H1 (cell line): ENCODE measurements at regions not wholly inside any gene's neighbourhood (a gene's known extent, or its start where the extent isn't known, plus 50 kb on each side); places are given as distances from the start of the nearest gene placed in this dataset.

Experiments
- CTCF ChIA-PET: fragments of 300-600 bp; sonication (Branson Sonifier 250); formaldehyde crosslinking; loops from one replicate; lab custom pipeline; 2021; ENCODE audit not compliant: partially characterized antibody; lab: Charles Lee
- POLR2A ChIA-PET: fragments of 300-600 bp; sonication (Branson Sonifier 250); formaldehyde crosslinking; loops from one replicate; lab custom pipeline; 2021; ENCODE audit warnings: inconsistent platforms; ENCODE audit not compliant: partially characterized antibody; lab: Charles Lee
- DNase-seq, 2 experiments: peaks; one replicate each; pipeline versions ENCODE4 v3.0.0 to v3.0.0-alpha.2; 2010 to 2022; ENCODE audit warnings: low spot score in 2 of 2, low read depth in 1 of 2, mixed read lengths in 1 of 2
- FAIRE-seq: peaks from 2 replicates; lab custom pipeline; 2011; peaks lifted over from hg19 to GRCh38; lab: Jason Lieb, UNC
- H2AFZ ChIP-seq: 2 replicates; pipeline ENCODE4 v1.8.1; 2012; ENCODE audit warnings: low read length, inconsistent platforms
- H2AK5ac ChIP-seq: 2 replicates; pipeline ENCODE4 v1.6.1; 2013; ENCODE audit warnings: low read depth, low read length
- H2BK120ac ChIP-seq: replicated peaks from 2 replicates; pipeline ENCODE3; 2013; ENCODE audit warnings: low read depth, low read length, inconsistent platforms
- H2BK12ac ChIP-seq: 2 replicates; pipeline ENCODE4 v1.6.1; 2013; ENCODE audit warnings: low read depth, low read length
- H2BK15ac ChIP-seq: 2 replicates; pipeline ENCODE4 v1.6.1; 2013; ENCODE audit warnings: low read length
- H2BK20ac ChIP-seq: 2 replicates; pipeline ENCODE4 v1.6.1; 2013; ENCODE audit warnings: low read length
- H2BK5ac ChIP-seq: 2 replicates; pipeline ENCODE4 v1.6.1; 2013; ENCODE audit warnings: low read depth, low read length
- H3K14ac ChIP-seq: 2 replicates; pipeline ENCODE4 v1.6.1; 2013; ENCODE audit warnings: inconsistent platforms; ENCODE audit not compliant: insufficient read length
- H3K18ac ChIP-seq: 2 replicates; pipeline ENCODE4 v1.6.1; 2013; ENCODE audit warnings: low read length; ENCODE audit errors: extremely low read depth
- H3K23ac ChIP-seq: 2 replicates; pipeline ENCODE4 v1.6.1; 2013; ENCODE audit warnings: inconsistent platforms; ENCODE audit not compliant: insufficient read length
- H3K23me2 ChIP-seq: 2 replicates; pipeline ENCODE4 v1.6.1; 2013; ENCODE audit warnings: low read depth, low read length
- H3K27ac ChIP-seq: 2 replicates; pipeline ENCODE4 v1.6.1; 2011; ENCODE audit warnings: low read depth, low read length, inconsistent platforms
- H3K27me3 ChIP-seq, 4 experiments: replicated peaks in 1 of 4; 1 replicate in 1 of 4; 2 replicates in 3 of 4; pipeline versions ENCODE4 v1.6.1 to v1.8.1; 2011 to 2013; ENCODE audit warnings: low read length in 3 of 4, mild to moderate bottlenecking in 3 of 4, inconsistent platforms in 2 of 4, mixed read lengths in 2 of 4, moderate library complexity in 1 of 4; ENCODE audit not compliant: control insufficient read depth in 3 of 4, insufficient read depth in 3 of 4; ENCODE audit errors: extremely low read depth in 1 of 4
- H3K36me3 ChIP-seq, 4 experiments: 2 replicates each; pipeline versions ENCODE4 v1.6.1 to v1.8.1; 2011 to 2013; ENCODE audit warnings: mild to moderate bottlenecking in 4 of 4, low read length in 3 of 4, moderate library complexity in 2 of 4, control low read depth in 1 of 4, inconsistent platforms in 1 of 4; ENCODE audit not compliant: insufficient read depth in 4 of 4, control insufficient read depth in 2 of 4
- H3K4ac ChIP-seq: replicated peaks from 2 replicates; pipeline ENCODE3; 2013; ENCODE audit warnings: low read length, low read depth, mixed read lengths, inconsistent platforms; ENCODE audit not compliant: insufficient read length
- H3K4me1 ChIP-seq, 4 experiments: replicated peaks in 1 of 4; 1 replicate in 1 of 4; 2 replicates in 3 of 4; pipeline versions ENCODE4 v1.6.1 to v1.8.1; 2011 to 2013; ENCODE audit warnings: low read length in 3 of 4, inconsistent platforms in 2 of 4, mixed read lengths in 1 of 4; ENCODE audit not compliant: insufficient read depth in 4 of 4, control insufficient read depth in 3 of 4
- H3K4me2 ChIP-seq, 2 experiments: 2 replicates each; pipeline versions ENCODE4 v1.6.1 to v1.8.1; 2011 to 2013; ENCODE audit warnings: low read depth in 2 of 2, low read length in 2 of 2, control low read depth in 1 of 2, inconsistent platforms in 1 of 2, mild to moderate bottlenecking in 1 of 2; ENCODE audit not compliant: insufficient read depth in 1 of 2
- H3K4me3 ChIP-seq, 4 experiments: fragments of 200-600, 300-600 bp in 1 of 4; sonication (generic), shearing (Covaris generic), sonication (Bioruptor Twin) in 1 of 4; 2 replicates each; pipeline versions ENCODE4 v1.5.1 to v1.8.1; 2011 to 2016; ENCODE audit warnings: low read length in 4 of 4, low read depth in 3 of 4, control low read depth in 2 of 4, inconsistent platforms in 2 of 4, mild to moderate bottlenecking in 2 of 4, mixed read lengths in 1 of 4, moderate library complexity in 1 of 4; ENCODE audit not compliant: insufficient read depth in 2 of 4; ENCODE audit errors: extremely low read depth in 1 of 4
- H3K56ac ChIP-seq: replicated peaks from 2 replicates; pipeline ENCODE3; 2013; ENCODE audit warnings: low read depth, mild to moderate bottlenecking, mixed read lengths, low read length, inconsistent platforms; ENCODE audit not compliant: insufficient read length
- H3K79me1 ChIP-seq: 2 replicates; pipeline ENCODE4 v1.6.1; 2013; ENCODE audit warnings: low read depth, low read length, control low read depth
- H3K79me2 ChIP-seq, 2 experiments: 2 replicates each; pipeline versions ENCODE4 v1.6.1 to v1.8.1; 2012 to 2013; ENCODE audit warnings: low read length in 2 of 2, mild to moderate bottlenecking in 2 of 2, inconsistent platforms in 1 of 2; ENCODE audit not compliant: insufficient read depth in 2 of 2, control insufficient read depth in 1 of 2
- H3K9ac ChIP-seq, 4 experiments: replicated peaks in 1 of 4; 1 replicate in 1 of 4; 2 replicates in 3 of 4; pipeline versions ENCODE4 v1.6.1 to v1.8.1; 2011 to 2013; ENCODE audit warnings: low read depth in 3 of 4, low read length in 3 of 4, control low read depth in 2 of 4, mild to moderate bottlenecking in 2 of 4, moderate library complexity in 2 of 4, inconsistent platforms in 1 of 4; ENCODE audit errors: extremely low read depth in 1 of 4
- H3K9me3 ChIP-seq, 2 experiments: 2 replicates each; pipeline versions ENCODE4 v1.6.1 to v1.8.1; 2012 to 2013; ENCODE audit warnings: mild to moderate bottlenecking in 2 of 2, moderate library complexity in 2 of 2, control low read depth in 1 of 2, inconsistent platforms in 1 of 2, low read depth in 1 of 2, low read length in 1 of 2, mixed read lengths in 1 of 2; ENCODE audit not compliant: insufficient read depth in 2 of 2
- H4K20me1 ChIP-seq, 2 experiments: replicated peaks in 1 of 2; 2 replicates each; pipeline versions ENCODE3 to v1.8.1; 2011 to 2013; ENCODE audit warnings: inconsistent platforms in 2 of 2, low read length in 2 of 2, mild to moderate bottlenecking in 1 of 2; ENCODE audit not compliant: insufficient read depth in 2 of 2, control insufficient read depth in 1 of 2
- H4K5ac ChIP-seq: 2 replicates; pipeline ENCODE4 v1.6.1; 2013; ENCODE audit warnings: low read length, low read depth, mixed read lengths, inconsistent platforms; ENCODE audit not compliant: insufficient read length
- H4K8ac ChIP-seq: 2 replicates; pipeline ENCODE4 v1.8.0; 2013; ENCODE audit warnings: mild to moderate bottlenecking, moderate library complexity, low read length, inconsistent platforms; ENCODE audit not compliant: insufficient read depth; ENCODE audit errors: extremely low read depth
- H4K91ac ChIP-seq: replicated peaks from 2 replicates; pipeline ENCODE3; 2013; ENCODE audit warnings: low read length, mixed read lengths, inconsistent platforms; ENCODE audit not compliant: insufficient read length
- ASH2L ChIP-seq: fragments of 200-600, 300-600 bp; sonication (generic); IDR thresholded peaks from one replicate; pipeline ENCODE4 v1.7.1; 2017; ENCODE audit warnings: low read length
- ATF2 ChIP-seq: IDR thresholded peaks from 2 replicates; pipeline ENCODE4 v1.6.1; 2012; ENCODE audit warnings: low read length, inconsistent platforms
- BRCA1 ChIP-seq: IDR thresholded peaks from 2 replicates; pipeline ENCODE4 v1.6.1; 2012; ENCODE audit warnings: low read depth, low read length, improper control_type of control experiment
- CTBP2 ChIP-seq: IDR thresholded peaks from 2 replicates; pipeline ENCODE4 v1.7.0; 2011; ENCODE audit warnings: borderline replicate concordance, mild to moderate bottlenecking, moderate library complexity, mixed read lengths, low read length; ENCODE audit not compliant: insufficient read depth, insufficient read length
- GABPA ChIP-seq: IDR thresholded peaks from 2 replicates; pipeline ENCODE4 v1.6.1; 2011; ENCODE audit warnings: mild to moderate bottlenecking, low read length, moderate library complexity, borderline replicate concordance; ENCODE audit not compliant: insufficient read depth
- HDAC2 ChIP-seq, 2 experiments: fragments of 300-600 bp in 1 of 2; sonication (generic) in 1 of 2; IDR thresholded peaks; 2 replicates each; pipeline ENCODE4 v1.6.1; 2011 to 2012; ENCODE audit warnings: low read depth in 2 of 2, low read length in 2 of 2, mild to moderate bottlenecking in 2 of 2, moderate library complexity in 2 of 2, borderline replicate concordance in 1 of 2, inconsistent platforms in 1 of 2
- KDM5A ChIP-seq: fragments of 200-600 bp; IDR thresholded peaks from 2 replicates; pipeline ENCODE4 v1.7.1; 2012; ENCODE audit warnings: mild to moderate bottlenecking, low read length, inconsistent platforms, mixed read lengths
- POU5F1 ChIP-seq: IDR thresholded peaks from 2 replicates; pipeline ENCODE4 v1.6.1; 2011; ENCODE audit warnings: low read depth, mild to moderate bottlenecking, low read length, moderate library complexity
- RBBP5 ChIP-seq: IDR thresholded peaks from 2 replicates; pipeline ENCODE4 v1.7.1; 2012; ENCODE audit warnings: low read depth, mild to moderate bottlenecking, inconsistent platforms, low read length, moderate library complexity, borderline replicate concordance
- SIN3A ChIP-seq, 2 experiments: IDR thresholded peaks in 1 of 2; conservative IDR thresholded peaks in 1 of 2; 2 replicates each; pipeline ENCODE4 v1.6.1; 2011 to 2012; ENCODE audit warnings: low read length in 2 of 2, improper control_type of control experiment in 1 of 2, low read depth in 1 of 2, mild to moderate bottlenecking in 1 of 2
- SRF ChIP-seq: IDR thresholded peaks from 2 replicates; pipeline ENCODE4 v1.6.1; 2011; ENCODE audit warnings: mild to moderate bottlenecking, low read depth, low read length, moderate library complexity
- TAF1 ChIP-seq: IDR thresholded peaks from 2 replicates; pipeline ENCODE4 v1.6.1; 2011; ENCODE audit warnings: mild to moderate bottlenecking, low read depth, low read length
- TBP ChIP-seq: IDR thresholded peaks from 2 replicates; pipeline ENCODE4 v1.6.1; 2011; ENCODE audit warnings: low read depth, low read length, improper control_type of control experiment
- TEAD4 ChIP-seq: IDR thresholded peaks from 2 replicates; pipeline ENCODE4 v1.6.1; 2012; ENCODE audit warnings: low read depth, low read length, inconsistent platforms, mixed read lengths

GRCh38 chr1:88544195-88544594 lies 139.9 kb upstream of the PKN2 start:
- Histone ChIP-seq H3K9ac (no peak overlapping the region), H3K23me2 (no peaks in the 10 kb centered on the region; the same call in 1 of the 2 replicates), H3K36me3 (no peaks in the 10 kb centered on the region), H3K4me1 (no peaks in the 10 kb centered on the region), H3K79me1 (no peaks in the 10 kb centered on the region), H2BK5ac (0 out of 2 replicates have a peak overlapping the region, but pooled peaks have one; percentile 13), H3K27ac (no peak overlapping the region), H3K4ac (no peak overlapping the region), H3K23ac (no peak overlapping the region), H2BK15ac (no peak overlapping the region), H3K79me2 (no peaks in the 10 kb centered on the region), H3K4me3 (no peak overlapping the region), H2AFZ (0 out of 2 replicates have a peak overlapping the region, but pooled peaks have one; percentile 8), H2BK20ac (no peak overlapping the region), H2AK5ac (no peak overlapping the region), H4K91ac (no peak overlapping the region), H3K14ac (no peak overlapping the region), H4K8ac (no peak overlapping the region), H3K9me3 (no peaks in the 10 kb centered on the region), H3K4me2 (no peak overlapping the region), H2BK120ac (no peak overlapping the region), H3K27me3 (peaks cover 0 to 1% (median 0%) of the 10 kb centered on the region in 4 experiments; a peak in 1 of 7 replicates), H2BK12ac (no peak overlapping the region), H3K56ac (no peak overlapping the region), H4K5ac (no peak overlapping the region), H3K18ac (no peak overlapping the region), H4K20me1 (no peaks in the 10 kb centered on the region)
- FAIRE-seq (no peak), DNase-seq (no peak)
- ChIA-PET POLR2A (no interaction called here), CTCF (interaction anchor here (1.4 kb wide), 1 partner anchor 13 kb away, joined by 3 read pairs; no protein-coding TSS in a partner anchor)
- TF ChIP-seq TBP = no peak
- no peak for TF ChIP-seq BRCA1
- TF ChIP-seq POU5F1 = no peak
- TF ChIP-seq TEAD4 = no peak
- TF ChIP-seq ASH2L = no peak
- no peak for TF ChIP-seq GABPA
- TF ChIP-seq ATF2 = no peak
- no peak for TF ChIP-seq KDM5A
- no peak for TF ChIP-seq HDAC2 (IDR thresholded peaks at IDR 0.05; ENCODE audit: borderline replicate concordance in 1 of 2, low read depth in 2 of 2, low read length in 2 of 2)
- TF ChIP-seq SIN3A (conservative IDR thresholded peaks at IDR 0.05 in 1 of 2, IDR thresholded peaks at IDR 0.05 in 1 of 2; ENCODE audit: low read depth in 1 of 2, low read length in 2 of 2) = no peak
- no peak for TF ChIP-seq TAF1
- no peak for TF ChIP-seq RBBP5
- no peak for TF ChIP-seq CTBP2
- no peak for TF ChIP-seq SRF
